ENCODE measurements at regions not wholly inside any gene's neighbourhood (a gene's known extent, or its start where the extent isn't known, plus 50 kb on each side); places are given as distances from the start of the nearest gene placed in this dataset.

DNA sequence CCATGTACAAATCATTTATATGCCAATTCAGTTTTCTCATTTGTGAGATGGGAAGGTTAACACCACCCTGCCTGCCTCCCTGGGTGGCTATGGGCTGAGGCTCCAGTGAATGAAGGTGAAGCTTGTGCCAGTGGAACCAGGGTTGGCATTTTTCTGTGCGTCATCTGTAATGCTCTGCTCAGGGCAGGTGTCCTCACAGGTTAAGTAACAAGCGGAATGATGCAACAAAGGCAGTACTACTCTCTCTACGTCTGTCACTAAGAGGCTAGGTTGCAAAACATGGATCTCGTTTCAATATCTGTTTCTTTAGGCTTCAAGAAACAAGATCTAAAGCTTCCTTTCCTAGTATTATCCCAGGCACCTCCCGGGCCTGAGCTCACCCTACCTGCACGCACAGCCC is 67.0 kb upstream of the ZNF648 start (continued):
- TF ChIP-seq ZNF292 (tag by site-specific recombination; IDR thresholded peaks at IDR 0.05; ENCODE audit: borderline replicate concordance, low read depth) = no peak
- TF ChIP-seq ZNF664 (tag by site-specific recombination; IDR thresholded peaks at IDR 0.05) = no peak
- TF ChIP-seq, protein P1, sequence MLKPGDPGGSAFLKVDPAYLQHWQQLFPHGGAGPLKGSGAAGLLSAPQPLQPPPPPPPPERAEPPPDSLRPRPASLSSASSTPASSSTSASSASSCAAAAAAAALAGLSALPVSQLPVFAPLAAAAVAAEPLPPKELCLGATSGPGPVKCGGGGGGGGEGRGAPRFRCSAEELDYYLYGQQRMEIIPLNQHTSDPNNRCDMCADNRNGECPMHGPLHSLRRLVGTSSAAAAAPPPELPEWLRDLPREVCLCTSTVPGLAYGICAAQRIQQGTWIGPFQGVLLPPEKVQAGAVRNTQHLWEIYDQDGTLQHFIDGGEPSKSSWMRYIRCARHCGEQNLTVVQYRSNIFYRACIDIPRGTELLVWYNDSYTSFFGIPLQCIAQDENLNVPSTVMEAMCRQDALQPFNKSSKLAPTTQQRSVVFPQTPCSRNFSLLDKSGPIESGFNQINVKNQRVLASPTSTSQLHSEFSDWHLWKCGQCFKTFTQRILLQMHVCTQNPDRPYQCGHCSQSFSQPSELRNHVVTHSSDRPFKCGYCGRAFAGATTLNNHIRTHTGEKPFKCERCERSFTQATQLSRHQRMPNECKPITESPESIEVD (tag by site-specific recombination; IDR thresholded peaks at IDR 0.05) = no peak
- TF ChIP-seq ZBTB1 (tag by site-specific recombination; IDR thresholded peaks at IDR 0.05) = no peak
- TF ChIP-seq ZNF391 (tag by site-specific recombination; IDR thresholded peaks at IDR 0.05; ENCODE audit: borderline replicate concordance, low read depth) = no peak
- TF ChIP-seq, protein P2, sequence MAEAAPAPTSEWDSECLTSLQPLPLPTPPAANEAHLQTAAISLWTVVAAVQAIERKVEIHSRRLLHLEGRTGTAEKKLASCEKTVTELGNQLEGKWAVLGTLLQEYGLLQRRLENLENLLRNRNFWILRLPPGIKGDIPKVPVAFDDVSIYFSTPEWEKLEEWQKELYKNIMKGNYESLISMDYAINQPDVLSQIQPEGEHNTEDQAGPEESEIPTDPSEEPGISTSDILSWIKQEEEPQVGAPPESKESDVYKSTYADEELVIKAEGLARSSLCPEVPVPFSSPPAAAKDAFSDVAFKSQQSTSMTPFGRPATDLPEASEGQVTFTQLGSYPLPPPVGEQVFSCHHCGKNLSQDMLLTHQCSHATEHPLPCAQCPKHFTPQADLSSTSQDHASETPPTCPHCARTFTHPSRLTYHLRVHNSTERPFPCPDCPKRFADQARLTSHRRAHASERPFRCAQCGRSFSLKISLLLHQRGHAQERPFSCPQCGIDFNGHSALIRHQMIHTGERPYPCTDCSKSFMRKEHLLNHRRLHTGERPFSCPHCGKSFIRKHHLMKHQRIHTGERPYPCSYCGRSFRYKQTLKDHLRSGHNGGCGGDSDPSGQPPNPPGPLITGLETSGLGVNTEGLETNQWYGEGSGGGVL (tag by site-specific recombination; IDR thresholded peaks at IDR 0.05) = no peak
- no peak for TF ChIP-seq ZNF24 (tag by site-specific recombination; IDR thresholded peaks at IDR 0.05)
- TF ChIP-seq, protein P3, sequence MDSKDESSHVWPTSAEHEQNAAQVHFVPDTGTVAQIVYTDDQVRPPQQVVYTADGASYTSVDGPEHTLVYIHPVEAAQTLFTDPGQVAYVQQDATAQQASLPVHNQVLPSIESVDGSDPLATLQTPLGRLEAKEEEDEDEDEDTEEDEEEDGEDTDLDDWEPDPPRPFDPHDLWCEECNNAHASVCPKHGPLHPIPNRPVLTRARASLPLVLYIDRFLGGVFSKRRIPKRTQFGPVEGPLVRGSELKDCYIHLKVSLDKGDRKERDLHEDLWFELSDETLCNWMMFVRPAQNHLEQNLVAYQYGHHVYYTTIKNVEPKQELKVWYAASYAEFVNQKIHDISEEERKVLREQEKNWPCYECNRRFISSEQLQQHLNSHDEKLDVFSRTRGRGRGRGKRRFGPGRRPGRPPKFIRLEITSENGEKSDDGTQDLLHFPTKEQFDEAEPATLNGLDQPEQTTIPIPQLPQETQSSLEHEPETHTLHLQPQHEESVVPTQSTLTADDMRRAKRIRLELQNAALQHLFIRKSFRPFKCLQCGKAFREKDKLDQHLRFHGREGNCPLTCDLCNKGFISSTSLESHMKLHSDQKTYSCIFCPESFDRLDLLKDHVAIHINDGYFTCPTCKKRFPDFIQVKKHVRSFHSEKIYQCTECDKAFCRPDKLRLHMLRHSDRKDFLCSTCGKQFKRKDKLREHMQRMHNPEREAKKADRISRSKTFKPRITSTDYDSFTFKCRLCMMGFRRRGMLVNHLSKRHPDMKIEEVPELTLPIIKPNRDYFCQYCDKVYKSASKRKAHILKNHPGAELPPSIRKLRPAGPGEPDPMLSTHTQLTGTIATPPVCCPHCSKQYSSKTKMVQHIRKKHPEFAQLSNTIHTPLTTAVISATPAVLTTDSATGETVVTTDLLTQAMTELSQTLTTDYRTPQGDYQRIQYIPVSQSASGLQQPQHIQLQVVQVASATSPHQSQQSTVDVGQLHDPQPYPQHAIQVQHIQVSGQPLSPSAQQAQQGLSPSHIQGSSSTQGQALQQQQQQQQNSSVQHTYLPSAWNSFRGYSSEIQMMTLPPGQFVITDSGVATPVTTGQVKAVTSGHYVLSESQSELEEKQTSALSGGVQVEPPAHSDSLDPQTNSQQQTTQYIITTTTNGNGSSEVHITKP (tag by site-specific recombination; IDR thresholded peaks at IDR 0.05) = no peak
- TF ChIP-seq ZNF350 (tag by site-specific recombination; IDR thresholded peaks at IDR 0.05) = no peak
- TF ChIP-seq KLF9 (tag by site-specific recombination; IDR thresholded peaks at IDR 0.05; ENCODE audit: low read depth) = no peak

DNA sequence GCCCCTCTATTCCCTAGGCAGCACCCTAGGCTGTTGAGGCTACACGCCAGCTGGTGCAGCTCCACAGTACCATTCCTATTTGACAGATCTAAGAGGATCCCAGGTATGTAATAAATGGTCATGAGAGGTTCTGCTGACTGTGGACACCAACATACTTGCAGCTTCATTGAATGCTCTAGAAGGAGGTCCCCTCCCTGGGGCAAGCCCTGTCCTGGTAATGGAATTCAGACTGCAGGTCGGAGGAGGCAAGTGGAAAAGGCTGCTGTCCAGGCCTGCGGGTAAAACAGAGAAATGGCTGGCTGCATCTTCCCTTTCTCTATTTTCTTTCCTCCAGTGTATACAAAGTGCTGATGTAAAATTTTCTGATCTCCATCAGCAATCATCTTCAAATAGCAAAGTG is 66.1 kb upstream of the ZNF648 start:
- POLR2A ChIA-PET = no interaction called here
- Histone ChIP-seq H3K4me3 (ENCODE audit: low read depth, low read length) (no peak overlapping the region), H3K9me3 (ENCODE audit: control insufficient read depth, insufficient read depth, low read depth, low read length) (no peaks in the 10 kb centered on the region), H3K27ac (ENCODE audit: extremely low read depth, low read depth, low read length) (no peak overlapping the region), H3K36me3 (ENCODE audit: control insufficient read depth in 2 of 2, insufficient read depth in 1 of 2, low read length in 2 of 2) (no peaks in the 10 kb centered on the region), H3K4me1 (ENCODE audit: control insufficient read depth, insufficient read depth, low read length) (no peaks in the 10 kb centered on the region)
- no peak for TF ChIP-seq ZNF529 (tag by site-specific recombination; IDR thresholded peaks at IDR 0.05; ENCODE audit: insufficient replicate concordance)
- no peak for TF ChIP-seq ZIC2 (tag by site-specific recombination; IDR thresholded peaks at IDR 0.05)
- CTCF ChIA-PET = interaction anchor here (1.4 kb wide), 2 partner anchors 16 to 269 kb away, joined by 3 to 5 read pairs; no protein-coding TSS in a partner anchor

DNA sequence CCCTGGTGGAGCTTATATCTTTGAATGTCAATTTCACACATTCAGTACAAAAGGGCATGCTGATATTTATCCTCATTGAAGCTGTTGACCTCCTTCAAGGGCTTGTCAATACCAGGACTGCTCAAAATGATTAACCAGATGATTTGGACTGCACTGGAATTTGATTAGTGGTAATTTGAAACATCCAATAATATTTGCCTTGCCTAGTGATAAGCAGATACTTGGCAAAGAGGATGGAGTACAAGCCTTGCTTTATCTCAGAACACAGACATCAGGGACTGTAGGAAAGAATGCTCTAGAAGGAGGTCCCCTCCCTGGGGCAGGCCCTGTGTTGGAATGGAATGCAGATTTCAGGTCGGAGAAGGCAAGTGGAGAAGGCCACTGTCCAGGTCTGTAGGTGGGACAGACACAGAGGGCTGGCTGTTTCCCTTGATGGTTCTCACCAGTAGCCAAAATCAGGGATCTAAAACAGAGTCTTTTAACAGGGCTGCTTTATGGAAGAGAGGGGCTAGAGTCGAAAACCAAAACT is 64.8 kb upstream of the ZNF648 start:
- ChIA-PET CTCF (no interaction called here), POLR2A (no interaction called here)
- Histone ChIP-seq H3K4me3 (ENCODE audit: low read depth, low read length) (no peak overlapping the region), H3K36me3 (ENCODE audit: control insufficient read depth in 2 of 2, insufficient read depth in 1 of 2, low read length in 2 of 2) (no peaks in the 10 kb centered on the region), H3K27ac (ENCODE audit: extremely low read depth, low read depth, low read length) (no peak overlapping the region), H3K9me3 (ENCODE audit: control insufficient read depth, insufficient read depth, low read depth, low read length) (no peaks in the 10 kb centered on the region), H3K4me1 (ENCODE audit: control insufficient read depth, insufficient read depth, low read length) (no peaks in the 10 kb centered on the region; the same call in 1 of the 2 replicates)
- TF ChIP-seq ZNF114 (tag by site-specific recombination; IDR thresholded peaks at IDR 0.05) = no peak
- TF ChIP-seq ZNF274 (IDR thresholded peaks at IDR 0.05; ENCODE audit: low read length) = no peak
- no peak for TF ChIP-seq ZNF274 (tag by site-specific recombination; IDR thresholded peaks at IDR 0.05; ENCODE audit: borderline replicate concordance)
- TF ChIP-seq ZNF660 (tag by site-specific recombination; IDR thresholded peaks at IDR 0.05) = no peak
- TF ChIP-seq ZNF184 (tag by site-specific recombination; IDR thresholded peaks at IDR 0.05) = no peak
- TF ChIP-seq ZNF549 (tag by site-specific recombination; IDR thresholded peaks at IDR 0.05) = no peak
- TF ChIP-seq ZNF248 (tag by site-specific recombination; IDR thresholded peaks at IDR 0.05) = no peak
- TF ChIP-seq, protein P4, sequence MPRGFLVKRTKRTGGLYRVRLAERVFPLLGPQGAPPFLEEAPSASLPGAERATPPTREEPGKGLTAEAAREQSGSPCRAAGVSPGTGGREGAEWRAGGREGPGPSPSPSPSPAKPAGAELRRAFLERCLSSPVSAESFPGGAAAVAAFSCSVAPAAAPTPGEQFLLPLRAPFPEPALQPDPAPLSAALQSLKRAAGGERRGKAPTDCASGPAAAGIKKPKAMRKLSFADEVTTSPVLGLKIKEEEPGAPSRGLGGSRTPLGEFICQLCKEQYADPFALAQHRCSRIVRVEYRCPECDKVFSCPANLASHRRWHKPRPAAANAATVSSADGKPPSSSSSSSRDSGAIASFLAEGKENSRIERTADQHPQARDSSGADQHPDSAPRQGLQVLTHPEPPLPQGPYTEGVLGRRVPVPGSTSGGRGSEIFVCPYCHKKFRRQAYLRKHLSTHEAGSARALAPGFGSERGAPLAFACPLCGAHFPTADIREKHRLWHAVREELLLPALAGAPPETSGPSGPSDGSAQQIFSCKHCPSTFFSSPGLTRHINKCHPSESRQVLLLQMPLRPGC (tag by site-specific recombination; IDR thresholded peaks at IDR 0.05) = no peak
- no peak for TF ChIP-seq ZNF350 (tag by site-specific recombination; IDR thresholded peaks at IDR 0.05)
- no peak for TF ChIP-seq ZFP37 (tag by site-specific recombination; IDR thresholded peaks at IDR 0.05)
- TF ChIP-seq, protein P5, sequence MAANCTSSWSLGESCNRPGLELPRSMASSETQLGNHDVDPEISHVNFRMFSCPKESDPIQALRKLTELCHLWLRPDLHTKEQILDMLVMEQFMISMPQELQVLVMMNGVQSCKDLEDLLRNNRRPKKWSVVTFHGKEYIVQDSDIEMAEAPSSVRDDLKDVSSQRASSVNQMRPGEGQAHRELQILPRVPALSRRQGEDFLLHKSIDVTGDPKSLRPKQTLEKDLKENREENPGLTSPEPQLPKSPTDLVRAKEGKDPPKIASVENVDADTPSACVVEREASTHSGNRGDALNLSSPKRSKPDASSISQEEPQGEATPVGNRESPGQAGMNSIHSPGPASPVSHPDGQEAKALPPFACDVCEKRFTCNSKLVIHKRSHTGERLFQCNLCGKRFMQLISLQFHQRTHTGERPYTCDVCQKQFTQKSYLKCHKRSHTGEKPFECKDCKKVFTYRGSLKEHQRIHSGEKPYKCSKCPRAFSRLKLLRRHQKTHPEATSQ (tag by site-specific recombination; IDR thresholded peaks at IDR 0.05) = no peak
- no peak for TF ChIP-seq ZNF146 (tag by site-specific recombination; IDR thresholded peaks at IDR 0.05)
- TF ChIP-seq KLF10 (tag by site-specific recombination; IDR thresholded peaks at IDR 0.05) = no peak

Data from HEK293 (cell line).